Bronchial epithelial cell (primary cell): ENCODE measurements at regions not wholly inside any gene's neighbourhood (a gene's known extent, or its start where the extent isn't known, plus 50 kb on each side); places are given as distances from the start of the nearest gene placed in this dataset.

ENCODE experiments used
- DNase-seq: peaks from one replicate; pipeline ENCODE4 v3.0.0-alpha.2; 2010; ENCODE audit warnings: low read depth
- FAIRE-seq: peaks from 2 replicates; lab custom pipeline; 2011; peaks lifted over from hg19 to GRCh38; lab: Jason Lieb, UNC
- H3K27me3 ChIP-seq: 2 replicates; pipeline ENCODE4 v1.5.1; 2011; ENCODE audit warnings: low read length; ENCODE audit not compliant: control insufficient read depth, insufficient read depth
- H3K36me3 ChIP-seq: 2 replicates; pipeline ENCODE4 v1.5.1; 2011; ENCODE audit warnings: low read length; ENCODE audit not compliant: control insufficient read depth, insufficient read depth
- H3K4me3 ChIP-seq: 2 replicates; pipeline ENCODE4 v1.5.1; 2011; ENCODE audit warnings: mild to moderate bottlenecking, low read depth, low read length, control low read depth
- CTCF ChIP-seq: IDR thresholded peaks from 2 replicates; pipeline ENCODE4 v1.5.1; 2011; ENCODE audit warnings: mild to moderate bottlenecking, moderate library complexity, low read length, control low read depth, inconsistent platforms; ENCODE audit not compliant: insufficient read depth, severe bottlenecking

- no peak for DNase-seq
- Histone ChIP-seq H3K4me3 (no peak overlapping the region), H3K27me3 (no peaks in the 10 kb centered on the region), H3K36me3 (no peaks in the 10 kb centered on the region)
- TF ChIP-seq CTCF: no peak
- no peak for FAIRE-seq
Observed at GRCh38 chr1:208851366-208851765, 607.2 kb upstream of the PLXNA2 start.

- FAIRE-seq (no peak), DNase-seq (no peak)
- H3K36me3 ChIP-seq: no peaks in the 10 kb centered on the region
- H3K4me3 ChIP-seq: no peak overlapping the region
- TF ChIP-seq CTCF: no peak
- H3K27me3 ChIP-seq: no peaks in the 10 kb centered on the region
Observed at GRCh38 chr1:208852911-208853310, 608.7 kb upstream of the PLXNA2 start.

GRCh38 chr1:208855403-208855802 is 611.2 kb upstream of the PLXNA2 start:
- no peak for TF ChIP-seq CTCF
- Histone ChIP-seq H3K4me3 (no peak overlapping the region), H3K27me3 (no peaks in the 10 kb centered on the region), H3K36me3 (no peaks in the 10 kb centered on the region)
- no peak for FAIRE-seq
- no peak for DNase-seq

- FAIRE-seq (no peak), DNase-seq (peak; percentile 85)
- Histone ChIP-seq H3K27me3 (no peaks in the 10 kb centered on the region), H3K36me3 (no peaks in the 10 kb centered on the region), H3K4me3 (no peak overlapping the region)
- TF ChIP-seq CTCF: no peak
Observed at GRCh38 chr1:208857465-208857864, 613.3 kb upstream of the PLXNA2 start.

- Histone ChIP-seq H3K36me3 (no peaks in the 10 kb centered on the region), H3K27me3 (no peaks in the 10 kb centered on the region), H3K4me3 (no peak overlapping the region)
- DNase-seq: no peak
- FAIRE-seq: no peak
- TF ChIP-seq CTCF: no peak
Observed at GRCh38 chr1:208858738-208859137, 614.6 kb upstream of the PLXNA2 start.

GRCh38 chr1:208864366-208864965 is 620.3 kb upstream of the PLXNA2 start:
- no peaks in the 10 kb centered on the region for H3K27me3 ChIP-seq
- no peak overlapping the region for H3K4me3 ChIP-seq
- TF ChIP-seq CTCF: no peak
- FAIRE-seq: no peak
- DNase-seq: no peak
- H3K36me3 ChIP-seq: no peaks in the 10 kb centered on the region
